ENCODE measurements at regions not wholly inside any gene's neighbourhood (a gene's known extent, or its start where the extent isn't known, plus 50 kb on each side); places are given as distances from the start of the nearest gene placed in this dataset.

GRCh38 chr2:59920961-59921360 is 632.5 kb downstream of the BCL11A start:
- no peak for DNase-seq (ENCODE audit: low read depth)

- no peak for DNase-seq (ENCODE audit: low read depth)
Observed at GRCh38 chr2:59920307-59920706, 633.1 kb downstream of the BCL11A start.

- no peak for DNase-seq (ENCODE audit: low read depth)
Observed at GRCh38 chr2:59919579-59919978, 633.9 kb downstream of the BCL11A start.

DNA sequence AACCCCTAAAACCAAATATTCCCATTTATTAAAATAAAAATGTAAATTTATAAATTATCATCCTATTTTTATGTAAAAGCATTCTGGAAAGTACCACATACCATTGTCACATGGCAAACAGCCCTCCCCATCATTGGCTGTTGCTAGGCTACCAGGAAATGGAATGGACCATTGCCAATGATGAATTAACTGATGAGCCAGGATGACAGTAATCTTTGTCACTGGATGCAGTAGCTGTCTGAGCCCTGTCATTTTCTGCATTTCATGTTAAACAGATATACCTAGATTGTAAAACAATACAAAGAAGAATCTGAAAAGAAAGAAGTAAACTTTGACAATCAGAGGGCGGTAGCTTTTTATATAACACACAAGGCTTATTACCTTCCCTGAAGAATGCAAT is 641.4 kb downstream of the BCL11A start:
- DNase-seq (ENCODE audit: low read depth), result no peak

DNA sequence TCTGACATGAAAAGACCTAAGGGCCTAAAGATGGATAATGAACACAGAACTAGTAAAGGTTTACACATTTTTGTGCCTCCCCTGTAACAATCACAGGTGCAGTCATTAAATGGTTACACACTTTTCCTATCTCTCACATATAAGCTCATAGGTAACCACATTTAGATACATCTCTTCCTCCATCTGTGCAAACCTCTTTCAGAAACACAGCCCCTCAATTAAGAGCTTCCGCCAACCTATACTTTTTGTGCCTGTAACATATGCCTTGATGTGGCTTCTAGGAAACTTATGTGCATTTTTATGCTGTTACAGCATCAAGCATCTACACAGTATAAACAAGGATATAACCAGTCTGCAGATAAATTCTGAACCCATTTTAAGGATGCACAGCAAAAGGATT is 643.3 kb downstream of the BCL11A start:
- no peak for DNase-seq (ENCODE audit: low read depth)

DNA sequence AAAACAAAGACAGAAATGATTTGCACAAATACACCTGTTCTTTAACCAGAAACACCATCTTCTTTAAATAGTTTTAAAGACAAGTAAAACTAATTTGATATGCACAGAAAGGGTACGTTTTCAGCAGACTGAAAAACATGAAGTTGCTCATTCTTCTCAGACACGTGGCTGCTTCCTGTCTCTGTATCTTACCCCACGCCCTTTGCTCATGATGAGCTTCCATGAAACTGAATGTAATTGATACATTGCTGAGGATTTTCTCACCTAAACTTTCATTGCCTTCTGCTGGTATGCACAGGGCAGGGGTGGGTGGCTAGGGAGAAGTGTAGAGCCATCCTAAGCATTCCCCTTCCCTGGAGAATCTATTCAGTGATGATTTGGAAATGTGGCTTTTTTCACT is 644.3 kb downstream of the BCL11A start:
- no peak for DNase-seq (ENCODE audit: low read depth)

DNA sequence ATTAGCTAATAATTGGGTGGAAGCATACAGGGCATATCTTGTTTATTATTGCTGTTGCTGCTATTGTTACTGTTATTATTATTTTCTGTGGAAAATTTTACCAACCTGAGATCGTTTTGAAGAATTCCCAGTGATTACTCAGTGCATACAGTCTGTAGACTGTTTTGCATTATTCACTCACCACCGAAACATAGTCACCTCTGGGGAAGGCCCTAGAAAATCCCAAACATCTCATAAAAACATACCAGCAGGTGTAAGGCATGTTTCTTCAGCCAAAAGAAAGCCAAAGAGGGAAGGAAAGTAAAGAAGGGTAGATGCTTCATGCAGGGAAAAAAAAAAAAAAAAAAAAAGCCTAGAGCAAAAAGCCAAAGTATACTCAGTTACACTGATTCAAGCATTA is 647.7 kb downstream of the BCL11A start:
- no peak for DNase-seq (ENCODE audit: low read depth)

DNA sequence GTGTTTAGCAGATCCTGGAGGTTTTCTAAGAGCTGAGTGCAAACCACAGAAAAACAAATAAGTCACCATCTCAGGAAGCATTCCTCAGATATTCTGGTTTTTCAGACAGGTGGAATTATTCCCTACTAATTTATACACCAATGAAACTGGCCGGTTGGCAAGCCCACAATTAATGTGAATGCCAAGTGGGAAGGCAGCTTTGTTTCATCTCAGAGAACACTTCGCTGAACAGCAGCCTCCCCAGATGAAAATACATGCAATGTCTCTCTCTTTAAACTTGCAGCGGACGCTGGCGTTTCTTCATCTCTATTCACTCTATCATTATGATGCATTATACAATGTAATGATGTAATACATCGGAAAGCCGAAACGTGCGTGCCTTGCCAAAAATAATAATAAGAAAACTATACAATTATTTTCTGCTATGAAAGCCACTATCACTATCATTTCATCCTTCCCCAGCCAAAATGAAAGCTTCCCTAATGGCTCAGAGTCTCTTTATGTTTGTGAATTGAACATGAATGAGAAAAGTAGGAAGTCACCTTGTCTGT is 649.4 kb downstream of the BCL11A start:
- no peak for DNase-seq (ENCODE audit: low read depth)

DNA sequence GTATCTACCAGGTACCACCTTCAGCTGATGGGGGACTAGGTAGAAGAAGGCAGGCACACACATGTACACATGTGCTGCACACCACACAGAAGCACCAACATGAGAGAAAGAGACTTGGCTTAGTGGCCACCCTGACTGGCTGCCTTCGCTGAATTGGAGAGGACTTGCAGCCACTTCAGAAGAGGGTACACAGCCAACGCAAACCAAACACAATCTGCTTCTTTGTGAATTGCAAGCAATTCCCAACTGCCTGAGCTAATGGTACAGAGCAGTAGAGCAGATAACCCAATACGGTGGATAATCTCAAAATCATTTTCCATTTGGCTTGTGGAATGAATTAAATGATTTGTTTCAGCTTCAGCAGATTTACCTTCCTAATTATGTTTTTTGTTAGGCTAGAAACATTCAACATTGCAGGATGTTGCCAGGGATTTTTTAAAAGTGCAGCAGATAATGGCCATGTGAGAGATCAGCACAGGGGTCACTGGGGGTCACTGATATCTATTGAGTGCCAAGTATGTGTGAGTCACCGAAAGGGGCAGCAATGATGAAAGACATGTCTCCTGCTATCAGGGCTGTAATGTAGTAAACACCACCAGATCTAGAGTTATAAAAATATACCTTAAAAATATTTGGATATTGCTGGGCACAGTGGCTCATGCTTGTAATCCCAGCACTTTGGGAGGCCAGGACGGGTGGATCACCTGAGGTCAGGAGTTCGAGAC is 652.6 kb downstream of the BCL11A start:
- no peak for DNase-seq (ENCODE audit: low read depth)

DNA sequence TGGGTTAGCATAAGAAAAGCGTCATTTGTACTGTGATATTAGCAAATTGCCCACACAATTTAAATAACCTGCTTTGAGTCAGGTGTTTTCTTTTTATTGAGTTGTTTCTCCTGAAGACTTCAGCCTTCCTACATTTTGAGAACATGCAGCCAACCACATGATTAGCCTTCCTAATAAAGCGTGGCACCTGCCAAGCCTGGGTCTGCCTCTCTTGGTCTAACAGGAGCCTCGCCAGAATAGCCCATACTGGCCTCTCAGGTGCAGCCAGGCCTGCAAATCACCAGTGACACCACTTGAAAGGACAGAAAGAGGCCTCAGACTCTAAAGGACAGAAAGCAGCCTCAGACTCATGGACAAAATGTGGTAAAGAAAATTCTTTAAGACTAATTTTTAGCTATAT is 653.8 kb downstream of the BCL11A start:
- no peak for DNase-seq (ENCODE audit: low read depth)

DNA sequence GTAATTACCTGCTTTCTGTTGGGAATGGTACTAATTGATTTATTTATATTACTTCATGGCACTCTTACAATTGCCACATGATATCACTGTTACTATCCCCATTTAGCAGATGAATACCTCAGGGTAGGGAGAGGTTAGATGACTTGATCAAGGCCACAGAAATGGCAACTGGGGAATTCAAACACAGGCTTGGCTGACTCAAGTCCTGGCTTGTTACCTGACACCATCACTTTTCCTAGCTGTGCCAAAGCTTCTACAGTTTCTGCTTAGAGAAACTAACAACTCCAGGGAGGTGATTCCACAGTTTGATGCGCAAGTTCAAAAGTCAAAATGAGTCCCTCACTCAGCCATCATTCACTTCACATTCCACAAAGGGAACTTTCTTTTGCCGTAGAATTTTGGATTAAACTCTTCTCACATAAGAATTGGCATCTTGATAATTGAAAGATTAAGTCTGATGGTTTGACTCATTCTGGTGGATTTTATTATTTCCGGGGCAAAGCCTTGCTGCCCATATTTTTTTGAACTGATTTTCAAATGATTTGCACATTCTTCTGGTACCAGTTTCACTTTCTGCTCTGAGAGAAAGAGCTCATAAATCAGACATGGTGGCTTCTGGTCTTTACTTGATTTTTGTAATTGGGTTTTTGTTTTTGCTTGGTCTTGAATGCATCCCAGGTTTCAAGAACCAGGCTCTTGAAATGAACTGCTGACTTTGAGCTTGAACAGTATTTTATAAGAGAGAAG is 656.8 kb downstream of the BCL11A start:
- no peak for DNase-seq (ENCODE audit: low read depth)

DNA sequence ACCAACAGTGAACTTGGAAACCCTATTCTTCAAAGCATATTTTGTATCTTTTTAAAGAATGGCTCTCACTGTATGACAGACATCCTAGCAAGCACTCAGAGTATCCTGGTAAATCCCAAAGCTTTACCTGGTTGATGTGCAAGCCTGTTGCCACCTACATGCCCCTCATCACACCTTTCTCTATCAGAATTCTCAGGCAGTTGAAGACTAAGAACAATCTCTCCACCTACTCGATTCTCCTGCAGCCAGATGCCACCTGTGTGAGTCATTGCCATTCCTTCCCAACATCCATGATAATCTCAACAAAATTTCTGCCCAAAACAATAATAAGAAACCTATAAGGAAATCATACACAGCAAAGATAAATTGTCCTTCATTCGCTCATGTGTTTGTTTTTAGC is 659.8 kb downstream of the BCL11A start:
- DNase-seq (ENCODE audit: low read depth), result no peak

- DNase-seq (ENCODE audit: low read depth), result no peak
Observed at GRCh38 chr2:59892398-59892797, 661.1 kb downstream of the BCL11A start.

- no peak for DNase-seq (ENCODE audit: low read depth)
Observed at GRCh38 chr2:59889305-59889704, 664.1 kb downstream of the BCL11A start.

DNA sequence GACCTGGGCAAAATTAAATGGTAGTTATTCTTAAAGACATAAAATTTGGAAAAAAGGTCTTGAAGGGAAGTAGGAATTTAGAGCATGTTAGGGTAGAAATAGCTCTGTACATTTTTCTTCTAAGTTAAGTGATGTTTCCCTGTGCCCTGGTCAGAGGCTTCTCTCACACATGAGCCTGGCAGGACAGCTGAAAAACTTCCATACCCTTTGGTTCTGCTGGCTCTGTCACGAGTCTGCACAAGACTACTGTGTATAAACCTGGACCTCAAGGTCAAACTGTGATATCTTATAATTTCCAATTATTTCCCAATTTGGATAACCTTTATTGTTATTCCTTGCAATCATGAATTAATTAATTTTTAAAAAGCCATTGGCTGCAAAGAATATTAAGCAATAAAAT is 664.7 kb downstream of the BCL11A start:
- no peak for DNase-seq (ENCODE audit: low read depth)

- peak; percentile 16 for DNase-seq (ENCODE audit: low read depth)
Observed at GRCh38 chr2:59888015-59888414, 665.4 kb downstream of the BCL11A start.

- DNase-seq (ENCODE audit: low read depth), result no peak
Observed at GRCh38 chr2:59887366-59887765, 666.1 kb downstream of the BCL11A start.

- no peak for DNase-seq (ENCODE audit: low read depth)
Observed at GRCh38 chr2:59886759-59887158, 666.7 kb downstream of the BCL11A start.

GRCh38 chr2:59885541-59885940 is 667.9 kb downstream of the BCL11A start:
- DNase-seq (ENCODE audit: low read depth), result no peak

DNA sequence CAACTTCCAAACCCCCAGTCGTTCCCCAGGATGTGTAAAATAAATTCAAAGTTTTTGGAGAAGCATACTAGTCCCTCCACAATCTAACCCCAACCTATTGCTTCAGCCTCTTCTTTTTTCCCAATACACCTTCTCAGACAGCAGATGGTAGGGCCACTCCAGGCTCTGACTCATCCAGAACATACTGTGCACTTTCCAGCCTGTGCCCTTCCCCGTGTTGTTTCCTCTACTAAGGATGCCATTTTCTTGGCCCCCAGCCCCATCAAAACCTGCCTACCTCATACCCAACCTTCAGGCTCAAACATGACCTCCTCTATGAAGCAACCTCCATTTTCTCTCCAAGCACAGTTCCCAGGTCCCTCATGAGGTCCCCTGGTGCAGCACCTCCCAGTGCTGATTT is 669.3 kb downstream of the BCL11A start:
- DNase-seq (ENCODE audit: low read depth), result no peak

DNA sequence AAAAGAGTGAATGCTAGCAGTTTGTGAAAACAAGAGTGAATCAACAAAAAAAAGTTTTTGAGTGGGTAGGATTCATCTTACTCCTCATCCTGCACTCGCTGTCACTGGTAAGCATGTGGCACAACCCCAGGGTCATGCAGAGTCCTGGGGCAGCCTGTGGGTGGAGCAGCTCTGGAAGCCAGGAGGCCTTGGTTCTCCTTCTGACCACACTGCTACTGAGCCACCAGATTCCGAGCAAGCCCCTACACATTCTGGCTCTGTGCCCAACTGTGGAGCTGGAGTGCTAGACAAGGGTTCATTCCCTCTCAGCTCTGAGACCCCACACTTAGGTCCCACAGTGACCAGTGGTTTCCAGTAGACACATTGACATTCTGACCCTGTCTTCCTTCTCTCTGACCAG is 670.6 kb downstream of the BCL11A start:
- DNase-seq (ENCODE audit: low read depth), result no peak

DNA sequence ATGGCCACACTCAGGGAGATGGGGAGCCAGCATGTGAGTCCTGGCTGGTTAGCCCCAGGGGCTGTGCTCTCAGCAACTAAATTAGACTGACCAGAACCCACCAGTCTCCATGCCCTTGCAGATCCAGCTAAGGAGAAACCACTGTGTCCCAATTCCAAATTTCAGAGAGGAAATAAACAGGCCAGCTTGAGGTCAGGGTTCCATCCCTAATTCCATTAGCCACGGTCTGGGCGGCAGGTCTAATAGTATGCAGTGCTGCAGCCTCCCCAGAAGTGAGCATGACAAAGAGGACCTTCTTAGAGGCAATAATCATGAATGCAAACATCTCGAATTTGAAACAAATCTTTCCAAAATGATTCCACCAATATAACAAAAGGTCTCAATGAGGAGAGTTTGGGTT is 671.2 kb downstream of the BCL11A start:
- DNase-seq (ENCODE audit: low read depth), result no peak

GRCh38 chr2:59881218-59881617 is 672.2 kb downstream of the BCL11A start:
- no peak for DNase-seq (ENCODE audit: low read depth)

Measured in stimulated activated CD8-positive, alpha-beta memory T cell treated with anti-CD3 and anti-CD28 coated beads, Interleukin-4, amount 100 ng/mL, for 24 hours (primary cell).